Cardiac muscle cell (in vitro differentiated cells and primary cell): ENCODE measurements at regions not wholly inside any gene's neighbourhood (a gene's known extent, or its start where the extent isn't known, plus 50 kb on each side); places are given as distances from the start of the nearest gene placed in this dataset.

ENCODE experiments used
- DNase-seq, 2 donors: peaks; one replicate each; pipeline versions ENCODE4 v3.0.0 to v3.0.0-alpha.2; 2010 to 2017; ENCODE audit warnings: low read depth in 1 of 2, low spot score in 1 of 2
- H3K27ac ChIP-seq: fragments of 200-600 bp; sonication (generic); 2 replicates; pipeline ENCODE4 v1.5.1; 2016
- H3K27me3 ChIP-seq: fragments of 200-600 bp; sonication (generic); 2 replicates; pipeline ENCODE4 v1.6.0; 2016; ENCODE audit warnings: control low read depth
- H3K36me3 ChIP-seq: fragments of 200-600 bp; sonication (generic); 2 replicates; pipeline ENCODE4 v1.5.1; 2016; ENCODE audit warnings: control low read depth
- H3K4me1 ChIP-seq: fragments of 200-600 bp; sonication (generic); 2 replicates; pipeline ENCODE4 v1.8.1; 2017; ENCODE audit warnings: low read depth, mild to moderate bottlenecking, mixed run types
- H3K4me3 ChIP-seq: fragments of 200-600 bp; sonication (generic); 2 replicates; pipeline ENCODE4 v1.5.1; 2016; ENCODE audit warnings: mild to moderate bottlenecking
- H3K9me3 ChIP-seq: fragments of 200-600 bp; sonication (generic); 2 replicates; pipeline ENCODE4 v1.5.1; 2017; ENCODE audit warnings: low read depth, mild to moderate bottlenecking, control low read depth
- CTCF ChIP-seq: IDR thresholded peaks from 2 replicates; pipeline ENCODE4 v1.5.1; 2012; ENCODE audit warnings: low read depth, mild to moderate bottlenecking, low read length

GRCh38 chr17:77736721-77737120 is 221.8 kb upstream of the TNRC6C start:
- no peak overlapping the region for H3K27ac ChIP-seq
- no peak for TF ChIP-seq CTCF
- H3K9me3 ChIP-seq, result no peaks in the 10 kb centered on the region
- H3K4me1 ChIP-seq, result peaks cover 22% of the 10 kb centered on the region
- no peaks in the 10 kb centered on the region for H3K27me3 ChIP-seq
- DNase-seq, result no peak
- no peak overlapping the region for H3K4me3 ChIP-seq
- no peaks in the 10 kb centered on the region for H3K36me3 ChIP-seq

- DNase-seq, result no peak
- Histone ChIP-seq H3K4me3 (no peak overlapping the region), H3K9me3 (no peaks in the 10 kb centered on the region), H3K4me1 (peaks cover 22% of the 10 kb centered on the region), H3K36me3 (no peaks in the 10 kb centered on the region), H3K27me3 (no peaks in the 10 kb centered on the region), H3K27ac (no peak overlapping the region)
- TF ChIP-seq CTCF, result no peak
These were observed 220.8 kb upstream of the TNRC6C start for GRCh38 chr17:77737442-77738265.

- DNase-seq, result peak in 1 of 2 donors; percentile 59
- no peak overlapping the region for H3K4me3 ChIP-seq
- H3K27me3 ChIP-seq, result no peaks in the 10 kb centered on the region
- H3K4me1 ChIP-seq, result peaks cover 22% of the 10 kb centered on the region
- H3K27ac ChIP-seq, result no peak overlapping the region
- no peaks in the 10 kb centered on the region for H3K9me3 ChIP-seq
- H3K36me3 ChIP-seq, result no peaks in the 10 kb centered on the region
- no peak for TF ChIP-seq CTCF
These were observed 219.6 kb upstream of the TNRC6C start for GRCh38 chr17:77738751-77739531.

- Histone ChIP-seq H3K4me3 (no peak overlapping the region), H3K27me3 (no peaks in the 10 kb centered on the region), H3K36me3 (no peaks in the 10 kb centered on the region), H3K27ac (no peak overlapping the region), H3K4me1 (peaks cover 7% of the 10 kb centered on the region), H3K9me3 (no peaks in the 10 kb centered on the region)
- TF ChIP-seq CTCF, result no peak
- DNase-seq, result no peak
These were observed 218.0 kb upstream of the TNRC6C start for GRCh38 chr17:77740481-77740880.

- Histone ChIP-seq H3K27me3 (no peaks in the 10 kb centered on the region), H3K4me3 (no peak overlapping the region), H3K4me1 (peaks cover under 1% of the 10 kb centered on the region), H3K27ac (no peak overlapping the region), H3K9me3 (no peaks in the 10 kb centered on the region), H3K36me3 (no peaks in the 10 kb centered on the region)
- no peak for DNase-seq
- peak; percentile 35 for TF ChIP-seq CTCF
These were observed 217.4 kb upstream of the TNRC6C start for GRCh38 chr17:77741109-77741508.
